HG02763 (cell line): ENCODE measurements at regions not wholly inside any gene's neighbourhood (a gene's known extent, or its start where the extent isn't known, plus 50 kb on each side); places are given as distances from the start of the nearest gene placed in this dataset.
"Not testable (repeated sequence)": the region's sequence is repeated elsewhere in the genome, so short reads cannot be mapped to it uniquely, and the experiment has no call there.

Source experiments
- ATAC-seq: cut with Tn5 transposase; IDR thresholded peaks from one replicate; pipeline ENCODE4 v1.9.1; 2021; ENCODE audit warnings: mild to moderate bottlenecking, moderate library complexity; ENCODE audit not compliant: unreplicated experiment

DNA sequence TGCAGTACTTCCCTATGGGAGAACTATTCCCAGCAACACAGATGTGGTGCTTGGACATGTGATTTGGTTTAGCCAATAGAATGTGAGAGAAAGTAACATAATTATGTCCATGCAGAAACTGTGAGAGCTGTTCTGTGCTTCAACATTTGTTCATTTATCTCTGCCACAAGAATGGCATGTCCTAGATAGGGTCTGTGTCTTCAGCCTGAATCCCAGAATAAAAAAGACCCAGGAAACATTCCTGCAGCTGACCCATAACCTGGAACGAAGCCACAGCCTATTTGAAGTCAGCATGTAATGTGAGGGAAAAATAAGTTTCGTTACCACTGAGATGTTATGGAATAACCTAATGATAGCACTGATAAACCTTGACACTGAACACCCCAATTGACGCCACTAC, 552.0 kb upstream of the USP24 start:
- no peak for ATAC-seq

GRCh38 chr1:55765505-55765904, 550.3 kb upstream of the USP24 start:
- not testable (repeated sequence) for ATAC-seq

DNA sequence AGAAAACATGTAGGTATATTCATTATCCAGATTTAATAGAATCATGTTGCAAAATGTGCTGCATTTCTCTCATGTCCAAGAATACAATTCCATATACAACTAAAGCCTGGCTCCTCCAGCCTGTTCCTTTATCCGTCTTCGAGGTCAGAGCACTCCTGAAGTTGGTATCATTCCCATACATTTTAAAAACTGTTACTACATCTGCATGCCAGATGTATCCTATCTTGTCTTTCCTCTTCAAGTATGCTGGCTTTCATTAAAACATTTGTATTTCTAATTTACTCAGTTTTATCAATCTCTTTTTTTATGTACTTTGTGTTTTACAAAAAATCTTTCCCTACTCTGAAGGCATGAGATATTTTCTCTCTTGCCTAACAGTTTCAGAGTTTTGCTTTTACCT, 536.6 kb upstream of the USP24 start:
- ATAC-seq: no peak

- no peak for ATAC-seq
Observed at GRCh38 chr1:55750628-55750995, 535.4 kb upstream of the USP24 start.

DNA sequence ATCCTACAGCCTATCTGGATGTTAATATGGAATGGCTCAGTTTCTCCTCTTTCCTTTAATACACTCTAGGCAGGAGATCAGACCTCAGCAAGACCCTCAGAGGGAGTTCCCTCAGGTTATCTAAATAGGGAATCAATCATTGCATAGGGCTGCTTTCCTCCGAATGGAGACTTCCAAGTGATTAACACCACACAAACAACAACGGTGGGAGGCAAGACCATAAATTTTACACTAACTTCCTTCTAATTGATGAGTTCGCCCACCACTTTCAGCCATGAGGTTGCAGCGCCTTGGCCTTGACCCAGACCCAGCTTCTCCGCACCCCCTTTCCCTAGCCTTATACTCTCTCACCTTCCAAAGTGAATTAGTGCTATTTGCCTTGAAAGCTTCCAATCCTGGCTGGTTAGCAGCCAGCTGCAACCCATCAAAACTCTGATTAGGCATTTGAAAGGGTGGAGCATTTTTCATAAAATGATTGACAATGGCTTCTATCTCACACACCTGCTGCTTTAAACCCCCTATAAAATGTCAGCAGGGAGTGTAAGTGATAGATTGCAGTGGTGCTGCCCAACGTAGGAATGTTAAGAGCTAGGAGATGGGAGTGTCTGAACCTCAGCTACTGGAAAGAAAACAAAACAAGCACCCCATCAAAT, 534.9 kb upstream of the USP24 start:
- ATAC-seq: no peak

DNA sequence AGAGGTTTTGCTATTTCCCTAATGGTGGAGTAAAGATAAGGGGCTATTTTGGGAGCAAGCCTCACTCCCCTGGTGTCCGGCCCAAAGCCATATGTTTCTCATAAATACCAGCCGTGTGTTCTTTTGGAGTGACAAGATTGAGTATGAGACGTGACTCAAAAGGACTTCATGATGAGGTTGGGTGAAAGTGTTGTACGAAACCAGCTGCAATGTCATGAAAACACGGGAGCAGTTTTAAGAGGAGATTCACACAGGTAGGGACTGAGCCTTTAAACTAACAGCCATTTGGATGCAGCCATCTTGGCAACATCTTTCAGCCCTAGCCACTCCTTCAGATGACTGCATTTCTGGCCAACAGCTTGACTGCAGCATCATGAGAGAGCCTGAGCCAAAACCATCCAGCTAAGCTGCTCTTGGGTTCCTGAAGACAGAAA, 532.3 kb upstream of the USP24 start:
- no peak for ATAC-seq

- no peak for ATAC-seq
Observed at GRCh38 chr1:55746710-55747109, 531.5 kb upstream of the USP24 start.

DNA sequence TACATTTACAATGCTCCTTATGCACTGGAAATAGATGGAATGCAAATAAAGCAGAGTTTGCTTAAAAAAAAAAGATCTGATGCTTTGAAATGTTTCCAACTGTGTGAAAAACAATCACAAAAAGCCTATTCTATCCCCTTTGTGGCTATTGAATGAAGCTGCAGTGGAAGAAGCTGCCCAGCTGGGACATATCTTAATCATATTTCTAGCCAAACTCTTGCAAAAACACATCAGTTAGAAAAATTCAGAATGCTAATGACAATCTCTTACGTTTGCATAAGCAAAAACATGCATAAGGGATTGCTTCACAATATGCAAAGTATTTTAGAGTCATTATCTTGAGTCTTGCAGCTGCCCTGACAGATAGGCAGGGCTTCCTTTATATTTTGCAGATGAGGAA, 526.4 kb upstream of the USP24 start:
- ATAC-seq: no peak

- ATAC-seq: no peak
Observed at GRCh38 chr1:55735106-55735505, 519.9 kb upstream of the USP24 start.

DNA sequence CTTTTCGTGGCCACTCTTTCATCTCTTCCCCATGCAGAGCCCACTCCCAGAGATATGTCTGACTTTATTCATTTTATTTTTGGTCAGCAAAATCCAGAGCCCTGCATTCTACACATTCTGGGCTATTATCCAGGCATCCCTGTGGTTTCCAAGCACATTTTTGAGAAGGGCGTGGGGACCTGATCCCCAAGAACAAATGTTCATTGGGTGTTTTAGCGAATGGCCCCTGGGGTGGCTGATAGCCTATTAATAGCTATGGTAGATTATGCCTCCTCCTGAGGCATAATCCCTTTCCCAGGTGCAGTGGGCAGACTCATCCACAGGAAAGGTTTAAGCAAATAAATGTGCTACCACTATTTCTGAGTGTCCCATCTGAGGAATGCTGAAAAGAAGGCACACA, 511.8 kb upstream of the USP24 start:
- no peak for ATAC-seq

DNA sequence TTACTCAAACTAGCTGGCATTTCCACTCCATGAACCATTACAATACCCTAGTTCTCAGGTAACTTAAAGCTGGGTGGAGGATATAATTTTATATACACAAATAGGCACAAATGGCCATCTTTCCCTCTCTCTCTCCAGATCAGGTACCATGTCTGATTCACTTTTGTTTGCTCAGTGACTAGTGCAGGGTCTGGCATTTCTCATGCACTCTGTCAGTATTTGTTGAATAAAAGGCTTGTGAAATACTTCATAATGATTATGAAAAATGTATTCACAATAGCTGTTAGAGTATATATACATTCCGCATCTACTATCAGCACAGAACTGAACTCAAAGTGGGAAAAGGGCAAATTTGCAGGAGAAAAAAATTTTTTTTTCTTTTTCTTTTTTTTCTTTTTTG, 510.2 kb upstream of the USP24 start:
- no peak for ATAC-seq

DNA sequence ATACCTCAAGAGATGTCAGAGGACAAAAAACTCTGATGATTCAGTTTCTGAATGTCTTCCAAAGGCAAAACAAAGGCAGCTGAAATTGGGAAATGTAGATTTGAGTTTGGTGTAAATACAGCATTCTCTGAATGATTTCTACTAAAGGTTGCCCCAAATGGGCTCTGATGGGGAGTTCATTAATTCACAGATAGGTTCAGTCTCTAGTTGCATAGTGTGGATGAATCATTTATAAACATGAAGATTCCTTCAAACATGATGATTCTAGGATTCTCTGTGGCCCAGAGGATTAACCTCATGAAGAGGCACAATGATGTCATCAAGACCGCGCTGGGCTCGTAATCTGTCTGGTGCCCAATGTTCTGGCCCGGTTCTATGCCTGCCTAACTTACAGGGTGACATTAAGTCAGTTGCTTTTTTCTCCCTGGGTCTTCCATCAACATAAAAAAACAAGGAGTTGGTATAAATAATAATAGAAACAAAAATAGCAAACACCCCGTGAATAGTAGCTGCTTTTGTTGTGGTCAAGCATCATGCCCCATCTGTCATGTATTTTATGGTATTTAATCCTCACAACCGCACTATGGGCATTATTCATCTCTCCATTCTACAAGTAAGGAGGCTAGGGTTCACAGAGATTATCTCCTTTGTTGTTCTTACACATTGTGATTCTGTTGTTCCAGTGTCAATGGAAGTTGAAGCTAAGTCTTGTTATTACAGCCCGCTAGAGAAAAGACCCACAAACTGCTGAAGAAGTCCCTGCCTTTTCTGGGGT, 509.6 kb upstream of the USP24 start:
- ATAC-seq: no peak

- no peak for ATAC-seq
Observed at GRCh38 chr1:55723001-55723400, 507.8 kb upstream of the USP24 start.

GRCh38 chr1:55720261-55720660, 505.1 kb upstream of the USP24 start:
- no peak for ATAC-seq

DNA sequence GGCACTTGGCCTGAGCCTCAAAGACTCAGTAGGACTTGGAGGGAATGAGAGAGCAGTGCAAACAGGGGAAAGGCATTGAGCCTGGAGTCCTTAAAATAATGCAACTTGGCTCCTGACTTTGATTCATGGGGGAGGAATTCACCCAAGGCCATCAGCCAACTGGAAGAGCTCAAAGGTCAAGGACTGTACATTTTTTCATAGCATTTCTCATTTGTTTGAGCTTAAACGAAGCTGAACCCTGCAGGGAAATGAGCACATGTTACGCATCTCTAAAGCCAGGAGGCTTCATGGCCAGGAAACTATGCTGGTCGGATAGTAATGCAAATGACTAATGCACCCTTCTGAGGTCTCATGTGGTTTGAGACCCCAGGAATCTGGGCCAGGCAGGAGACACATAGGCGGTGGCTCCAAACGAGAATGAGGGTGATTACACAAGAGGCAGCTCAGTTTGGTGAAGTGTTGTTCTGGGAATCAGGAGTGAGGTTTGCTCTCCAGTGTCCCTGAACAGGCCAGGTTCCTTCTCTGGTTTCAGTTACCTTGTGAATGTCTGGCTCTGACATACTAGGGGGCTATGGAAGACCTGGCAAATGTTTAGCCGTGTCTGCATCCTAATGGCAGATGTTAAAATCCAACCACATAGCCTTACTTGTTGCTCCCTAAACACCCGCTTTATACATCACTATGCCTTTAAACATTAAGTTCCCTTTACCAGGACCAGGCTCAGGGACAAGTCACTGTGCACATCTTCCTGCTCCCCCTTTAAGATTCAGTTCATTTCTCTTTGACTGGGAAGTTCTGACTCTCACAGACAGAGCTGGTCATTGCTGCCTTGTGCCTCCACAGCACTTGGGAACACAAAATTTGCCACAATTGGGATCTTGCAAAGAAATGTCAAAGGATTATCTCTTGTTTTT, 503.9 kb upstream of the USP24 start:
- ATAC-seq: no peak

DNA sequence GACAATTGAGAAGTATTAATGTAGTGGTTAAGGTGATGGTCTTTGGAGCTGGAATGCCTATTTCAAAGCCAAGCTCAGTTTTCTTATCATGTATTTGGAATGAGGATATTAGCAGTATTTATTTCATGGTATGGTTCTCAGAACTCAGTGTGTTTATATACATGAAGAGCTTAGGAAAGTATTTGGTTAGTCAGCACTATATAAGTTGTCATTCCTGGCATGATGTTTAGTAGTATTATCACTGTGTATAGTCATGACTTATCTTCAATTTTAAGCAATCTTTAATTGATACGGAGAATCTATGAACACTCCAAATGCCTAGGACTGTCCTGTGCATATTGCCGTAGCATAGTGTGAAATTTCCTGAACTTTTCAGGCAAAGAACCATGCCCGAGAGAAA, 501.9 kb upstream of the USP24 start:
- no peak for ATAC-seq

GRCh38 chr1:55716610-55717009, 501.4 kb upstream of the USP24 start:
- ATAC-seq: no peak

DNA sequence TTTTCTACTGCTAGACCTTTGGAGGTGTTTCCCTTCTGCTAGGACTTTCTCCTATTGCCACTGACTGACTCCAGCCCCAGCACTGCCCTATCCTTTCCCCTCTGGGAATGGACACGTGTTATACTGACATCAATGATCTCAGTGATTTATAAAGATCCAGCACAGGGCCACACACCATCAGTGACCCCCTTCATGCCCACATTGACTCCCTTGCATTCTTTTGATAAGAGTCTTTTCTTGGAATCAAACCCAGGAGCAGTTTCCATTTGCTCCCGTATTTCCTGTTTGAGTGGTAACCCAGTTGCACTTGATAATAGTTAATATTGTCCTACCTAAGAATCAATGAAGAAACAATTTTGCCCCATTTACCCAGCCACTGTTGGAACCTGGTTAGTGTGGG, 501.0 kb upstream of the USP24 start:
- no peak for ATAC-seq

DNA sequence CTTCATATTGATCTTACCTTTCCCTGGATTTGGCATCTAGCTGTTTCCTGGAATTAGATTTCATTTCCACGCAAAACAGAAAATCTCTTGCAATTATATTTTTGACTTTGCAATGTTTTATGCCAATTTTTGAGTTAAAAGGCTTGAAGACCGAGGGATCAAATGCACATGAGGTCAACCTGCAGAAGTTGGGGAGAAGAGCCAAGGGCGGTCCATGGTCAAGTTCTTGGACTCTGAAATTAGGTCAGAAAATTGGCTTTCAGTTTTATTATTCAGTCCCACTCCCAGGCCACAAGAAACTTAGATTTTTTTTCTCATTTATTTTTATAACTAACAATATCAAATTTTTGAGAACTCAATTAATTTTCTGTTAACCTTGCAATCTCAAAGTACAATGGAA, 499.1 kb upstream of the USP24 start:
- ATAC-seq: no peak

GRCh38 chr1:55713516-55713915, 498.4 kb upstream of the USP24 start:
- ATAC-seq: no peak

GRCh38 chr1:55712148-55712547, 497.0 kb upstream of the USP24 start:
- ATAC-seq: no peak

GRCh38 chr1:55708781-55709180, 493.6 kb upstream of the USP24 start:
- ATAC-seq: no peak
